ENCODE measurements at regions not wholly inside any gene's neighbourhood (a gene's known extent, or its start where the extent isn't known, plus 50 kb on each side); places are given as distances from the start of the nearest gene placed in this dataset.
A peak's percentile ranks its signal among the peaks of the same experiment; 100 is the strongest.

DNA sequence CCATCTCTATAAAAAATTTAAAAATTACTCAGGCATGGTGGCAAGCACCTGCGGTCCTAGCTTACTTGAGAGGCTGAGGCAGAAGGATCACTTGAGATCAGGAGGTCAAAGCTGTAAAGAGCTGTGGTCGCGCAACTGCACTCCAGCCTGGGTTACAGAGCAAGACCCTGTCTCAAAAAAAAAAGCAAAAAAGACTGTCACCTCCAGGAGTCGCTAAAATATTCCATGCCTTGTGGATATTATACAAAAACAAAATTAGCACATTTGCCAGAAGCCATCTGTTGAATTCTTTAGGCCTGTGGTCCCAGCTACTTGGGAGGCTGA lies 87.0 kb upstream of the SDK1 start:
- TF ChIP-seq, protein P1, sequence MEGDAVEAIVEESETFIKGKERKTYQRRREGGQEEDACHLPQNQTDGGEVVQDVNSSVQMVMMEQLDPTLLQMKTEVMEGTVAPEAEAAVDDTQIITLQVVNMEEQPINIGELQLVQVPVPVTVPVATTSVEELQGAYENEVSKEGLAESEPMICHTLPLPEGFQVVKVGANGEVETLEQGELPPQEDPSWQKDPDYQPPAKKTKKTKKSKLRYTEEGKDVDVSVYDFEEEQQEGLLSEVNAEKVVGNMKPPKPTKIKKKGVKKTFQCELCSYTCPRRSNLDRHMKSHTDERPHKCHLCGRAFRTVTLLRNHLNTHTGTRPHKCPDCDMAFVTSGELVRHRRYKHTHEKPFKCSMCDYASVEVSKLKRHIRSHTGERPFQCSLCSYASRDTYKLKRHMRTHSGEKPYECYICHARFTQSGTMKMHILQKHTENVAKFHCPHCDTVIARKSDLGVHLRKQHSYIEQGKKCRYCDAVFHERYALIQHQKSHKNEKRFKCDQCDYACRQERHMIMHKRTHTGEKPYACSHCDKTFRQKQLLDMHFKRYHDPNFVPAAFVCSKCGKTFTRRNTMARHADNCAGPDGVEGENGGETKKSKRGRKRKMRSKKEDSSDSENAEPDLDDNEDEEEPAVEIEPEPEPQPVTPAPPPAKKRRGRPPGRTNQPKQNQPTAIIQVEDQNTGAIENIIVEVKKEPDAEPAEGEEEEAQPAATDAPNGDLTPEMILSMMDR (IDR thresholded peaks at IDR 0.05; ENCODE audit: low read length, missing control alignments): no peak
- no peak overlapping the region for H3K4me3 ChIP-seq (replicated peaks; ENCODE audit: low read depth, low read length)
- no peak for DNase-seq (ENCODE audit: low read depth)

DNA sequence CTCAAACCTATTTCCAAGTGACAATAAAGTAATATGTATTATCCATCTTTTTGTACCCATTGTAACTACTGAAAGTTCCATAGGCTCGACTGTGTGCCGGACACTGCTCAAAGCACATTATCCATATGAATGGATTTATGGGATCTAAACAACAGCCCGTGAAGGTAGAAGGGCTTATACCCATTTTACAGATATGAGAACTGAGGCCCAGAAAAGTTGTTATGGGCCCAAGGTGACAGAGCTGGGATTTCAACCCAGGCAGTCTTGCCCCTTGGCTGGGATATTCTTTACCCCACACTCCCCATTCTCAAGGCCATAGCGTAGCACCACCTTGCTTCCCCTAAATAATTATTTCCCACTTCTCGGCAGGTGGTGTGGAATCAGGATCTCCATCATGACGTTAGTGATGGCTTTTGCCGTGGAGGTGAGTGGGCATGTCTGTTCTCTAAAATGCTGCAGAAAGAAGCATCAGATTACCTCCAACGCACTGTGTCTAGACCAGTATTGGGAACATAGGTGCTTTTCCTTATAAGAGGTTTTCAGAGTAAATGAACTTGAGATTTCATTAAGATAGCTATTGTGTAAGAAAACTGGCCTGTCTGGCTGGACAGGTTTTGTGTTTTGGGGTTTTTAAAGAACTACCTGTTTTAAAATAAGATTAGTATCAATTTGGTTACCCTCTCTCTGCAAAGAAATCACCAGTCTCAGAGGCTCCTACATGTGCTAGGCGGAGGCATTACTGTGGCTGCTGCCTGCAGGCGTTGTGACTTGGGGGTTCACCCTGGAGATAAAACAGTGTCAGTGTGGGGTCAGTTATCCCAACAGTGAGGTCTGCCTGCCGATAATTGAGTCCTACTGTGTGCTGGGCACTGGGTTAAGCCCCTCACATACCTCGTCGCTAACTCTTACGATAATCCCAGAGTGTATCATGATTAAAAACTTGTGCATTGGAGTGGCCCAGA lies 85.1 kb upstream of the SDK1 start:
- H3K4me3 ChIP-seq (replicated peaks; ENCODE audit: low read depth, low read length): no peak overlapping the region
- TF ChIP-seq, protein P1 (IDR thresholded peaks at IDR 0.05; ENCODE audit: low read length, missing control alignments): no peak
- no peak for DNase-seq (ENCODE audit: low read depth)

DNA sequence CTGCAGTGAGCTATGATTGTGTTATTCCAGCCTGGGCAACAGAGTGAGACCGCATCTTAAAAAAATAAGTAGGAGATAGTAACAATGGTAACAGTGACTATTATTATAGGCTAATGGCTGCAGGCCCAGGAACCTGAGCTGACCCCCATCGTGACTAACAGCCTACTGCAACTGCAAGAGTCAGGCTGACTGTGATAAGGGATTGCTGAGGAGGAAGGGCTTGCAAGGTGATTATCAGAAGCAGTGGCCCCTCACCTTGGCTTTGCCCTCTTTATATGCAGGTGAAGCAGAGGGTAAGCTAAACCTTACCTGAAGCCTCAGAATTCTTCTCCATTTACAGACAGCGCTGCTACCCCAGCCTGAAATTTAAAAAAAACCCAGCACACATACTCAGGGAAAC lies 83.9 kb upstream of the SDK1 start:
- peak; percentile 74 for DNase-seq (ENCODE audit: low read depth)
- no peak overlapping the region for H3K4me3 ChIP-seq (replicated peaks; ENCODE audit: low read depth, low read length)
- TF ChIP-seq, protein P1 (IDR thresholded peaks at IDR 0.05; ENCODE audit: low read length, missing control alignments): no peak

DNA sequence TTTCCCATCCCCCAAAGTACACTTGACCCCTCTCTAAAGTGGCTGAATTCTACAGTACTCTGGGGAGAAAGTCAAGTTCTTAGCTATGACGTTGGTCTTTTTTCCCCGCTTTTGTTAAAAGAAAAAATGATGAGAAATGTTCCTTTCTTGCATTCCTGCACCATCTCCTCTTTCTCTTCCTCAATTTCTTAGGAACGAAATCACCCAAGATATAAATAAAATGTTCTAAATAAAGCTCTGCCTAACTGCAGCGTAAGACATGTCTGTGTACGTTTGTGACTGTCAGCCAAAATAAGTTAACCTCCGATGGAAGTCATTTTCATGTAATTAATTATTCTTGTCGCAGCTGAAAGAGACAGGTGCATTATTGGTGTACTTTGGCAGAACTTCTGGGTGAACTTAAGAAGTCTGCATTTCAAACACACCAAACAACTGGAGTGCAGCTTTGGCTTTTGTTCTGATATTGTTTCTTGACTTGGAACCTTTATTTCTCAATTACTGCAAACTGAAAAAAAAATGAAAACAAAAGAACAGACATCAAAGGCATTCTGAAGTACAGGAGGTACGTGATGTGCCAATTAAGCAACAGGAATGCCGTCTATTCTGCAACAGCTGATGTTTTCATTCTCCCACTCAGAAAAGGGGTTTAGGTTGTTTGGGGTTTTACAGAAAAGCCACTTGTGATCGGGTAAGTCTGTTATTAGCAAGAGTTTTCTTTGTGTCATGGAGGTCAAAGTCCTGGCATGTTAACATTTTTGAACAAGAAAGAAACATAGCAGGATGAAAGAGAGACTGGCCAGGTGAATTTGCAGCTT lies 82.4 kb upstream of the SDK1 start:
- TF ChIP-seq, protein P1 (IDR thresholded peaks at IDR 0.05; ENCODE audit: low read length, missing control alignments): no peak
- H3K4me3 ChIP-seq (replicated peaks; ENCODE audit: low read depth, low read length): no peak overlapping the region
- no peak for DNase-seq (ENCODE audit: low read depth)

DNA sequence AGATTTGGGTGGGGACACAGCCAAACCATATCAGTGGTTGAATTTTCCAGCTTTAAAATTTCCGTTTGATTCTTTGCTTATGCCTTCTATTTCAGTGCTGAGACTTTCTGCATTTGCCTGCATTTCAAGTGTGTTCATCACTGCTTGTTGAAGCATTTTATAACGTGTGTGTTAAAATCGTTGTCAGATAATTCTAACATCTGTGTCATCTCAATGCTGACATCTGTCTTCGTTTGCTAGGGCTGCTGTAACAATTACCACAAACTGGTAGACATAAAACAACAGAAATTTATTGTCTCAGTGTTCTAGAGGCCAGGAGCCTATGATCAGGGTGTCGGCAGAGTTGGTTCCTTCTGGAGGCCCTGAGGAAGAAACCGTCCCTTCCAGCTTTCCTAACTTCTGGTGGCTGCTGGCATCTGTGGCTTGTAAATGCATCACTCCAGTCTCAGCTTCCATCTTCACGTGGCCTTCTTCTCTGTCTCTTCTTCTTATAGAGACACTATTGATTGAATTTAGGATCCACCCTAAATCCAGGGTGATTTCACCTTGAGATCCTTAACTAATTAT lies 71.1 kb upstream of the SDK1 start:
- TF ChIP-seq, protein P1 (IDR thresholded peaks at IDR 0.05; ENCODE audit: low read length, missing control alignments): no peak
- DNase-seq (ENCODE audit: low read depth): no peak
- no peak overlapping the region for H3K4me3 ChIP-seq (replicated peaks; ENCODE audit: low read depth, low read length)

DNA sequence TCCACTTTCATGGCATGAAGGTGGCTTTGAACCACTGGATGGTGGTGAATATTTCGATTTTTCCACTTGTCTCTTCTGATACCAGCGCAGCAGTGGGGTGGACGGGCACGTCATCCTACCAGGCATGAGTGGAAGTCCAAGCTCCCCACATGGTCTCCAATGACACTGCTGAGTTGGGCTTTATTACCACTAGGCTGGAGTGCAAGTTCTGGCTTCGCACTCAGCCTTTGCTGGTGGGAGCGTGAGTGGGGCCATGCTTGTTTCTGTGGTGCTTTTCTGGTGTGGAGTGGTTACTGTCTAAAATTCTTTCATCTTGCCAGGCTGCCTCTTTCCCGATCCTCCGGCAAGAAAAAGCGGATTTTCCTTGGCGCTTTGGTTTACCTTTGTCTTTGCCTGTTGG lies 70.1 kb upstream of the SDK1 start:
- no peak for DNase-seq (ENCODE audit: low read depth)
- no peak overlapping the region for H3K4me3 ChIP-seq (replicated peaks; ENCODE audit: low read depth, low read length)
- TF ChIP-seq, protein P1 (IDR thresholded peaks at IDR 0.05; ENCODE audit: low read length, missing control alignments): no peak
